Osteocyte (in vitro differentiated cells): ENCODE measurements at regions not wholly inside any gene's neighbourhood (a gene's known extent, or its start where the extent isn't known, plus 50 kb on each side); places are given as distances from the start of the nearest gene placed in this dataset.

Experiments
- DNase-seq: peaks from one replicate; pipeline ENCODE4 v3.0.0; 2021; ENCODE audit warnings: mixed read lengths; ENCODE audit not compliant: unreplicated experiment; ENCODE audit errors: extremely low spot score
- H3K27ac Mint-ChIP-seq: one replicate; pipeline ENCODE4 v1.8.0; 2021; ENCODE audit warnings: mild to moderate bottlenecking, mixed read lengths; ENCODE audit not compliant: unreplicated experiment
- H3K27me3 Mint-ChIP-seq: one replicate; pipeline ENCODE4 v1.8.0; 2021; ENCODE audit warnings: mixed read lengths; ENCODE audit not compliant: unreplicated experiment
- H3K36me3 Mint-ChIP-seq: one replicate; pipeline ENCODE4 v1.8.0; 2021; ENCODE audit warnings: mixed read lengths; ENCODE audit not compliant: unreplicated experiment
- H3K4me1 Mint-ChIP-seq: one replicate; pipeline ENCODE4 v1.8.0; 2021; ENCODE audit warnings: mixed read lengths; ENCODE audit not compliant: unreplicated experiment
- H3K4me3 Mint-ChIP-seq: one replicate; pipeline ENCODE4 v1.8.0; 2021; ENCODE audit warnings: mild to moderate bottlenecking, moderate library complexity, mixed read lengths; ENCODE audit not compliant: unreplicated experiment
- H3K9me3 Mint-ChIP-seq: one replicate; pipeline ENCODE4 v1.8.0; 2021; ENCODE audit warnings: mixed read lengths; ENCODE audit not compliant: unreplicated experiment
- CTCF ChIP-seq: fragments of 200-600 bp; sonication (generic); IDR thresholded peaks from 2 replicates; pipeline ENCODE4 v1.5.0; 2021; ENCODE audit warnings: antibody characterized with exemption, mild to moderate bottlenecking, moderate library complexity

- DNase-seq, result no peak
- H3K4me3 Mint-ChIP-seq, result no peak overlapping the region
- H3K27ac Mint-ChIP-seq, result no peak overlapping the region
These were observed 545.6 kb downstream of the PKHD1 start for GRCh38 chr6:51541847-51542246.

GRCh38 chr6:51542475-51542874 is 544.9 kb downstream of the PKHD1 start:
- Mint-ChIP-seq H3K27ac (no peak overlapping the region), H3K27me3 (no peaks in the 10 kb centered on the region), H3K36me3 (no peaks in the 10 kb centered on the region), H3K4me1 (peaks cover 18% of the 10 kb centered on the region), H3K4me3 (no peak overlapping the region), H3K9me3 (no peaks in the 10 kb centered on the region)
- no peak for TF ChIP-seq CTCF
- no peak for DNase-seq

More at GRCh38 chr6:51541847-51542246, 545.6 kb downstream of the PKHD1 start:
- TF ChIP-seq CTCF, result peak; percentile 56
- H3K27me3 Mint-ChIP-seq, result no peaks in the 10 kb centered on the region
- H3K9me3 Mint-ChIP-seq, result no peaks in the 10 kb centered on the region
- H3K36me3 Mint-ChIP-seq, result no peaks in the 10 kb centered on the region
- peaks cover 18% of the 10 kb centered on the region for H3K4me1 Mint-ChIP-seq

- H3K9me3 Mint-ChIP-seq, result no peaks in the 10 kb centered on the region
- no peak for DNase-seq
- peaks cover 4% of the 10 kb centered on the region for H3K27me3 Mint-ChIP-seq
- no peak for TF ChIP-seq CTCF
- H3K36me3 Mint-ChIP-seq, result no peaks in the 10 kb centered on the region
- H3K27ac Mint-ChIP-seq, result no peak overlapping the region
- H3K4me3 Mint-ChIP-seq, result no peak overlapping the region
- H3K4me1 Mint-ChIP-seq, result no peaks in the 10 kb centered on the region
These were observed 537.2 kb downstream of the PKHD1 start for GRCh38 chr6:51550243-51550642.

GRCh38 chr6:51552435-51552834 is 535.0 kb downstream of the PKHD1 start:
- Mint-ChIP-seq H3K4me1 (no peaks in the 10 kb centered on the region), H3K9me3 (no peaks in the 10 kb centered on the region), H3K27me3 (peaks cover 4% of the 10 kb centered on the region), H3K36me3 (no peaks in the 10 kb centered on the region), H3K27ac (no peak overlapping the region), H3K4me3 (no peak overlapping the region)
- DNase-seq, result no peak
- TF ChIP-seq CTCF, result no peak

- TF ChIP-seq CTCF, result no peak
- no peak overlapping the region for H3K27ac Mint-ChIP-seq
- no peaks in the 10 kb centered on the region for H3K4me1 Mint-ChIP-seq
- no peaks in the 10 kb centered on the region for H3K36me3 Mint-ChIP-seq
- H3K4me3 Mint-ChIP-seq, result no peak overlapping the region
- H3K9me3 Mint-ChIP-seq, result no peaks in the 10 kb centered on the region
- peaks cover 4% of the 10 kb centered on the region for H3K27me3 Mint-ChIP-seq
- DNase-seq, result no peak
These were observed 534.0 kb downstream of the PKHD1 start for GRCh38 chr6:51553246-51554015.
